GM23338 (cell line): ENCODE measurements at regions not wholly inside any gene's neighbourhood (a gene's known extent, or its start where the extent isn't known, plus 50 kb on each side); places are given as distances from the start of the nearest gene placed in this dataset.

ENCODE experiments used
- CREB1 ChIP-seq: fragments of 250-450 bp; sonication (Bioruptor Pico); IDR thresholded peaks from 2 replicates; pipeline ENCODE4 v1.5.0; 2020; ENCODE audit warnings: low read depth, mild to moderate bottlenecking, moderate library complexity
- EZH2 ChIP-seq: fragments of 200-600 bp; sonication (generic); IDR thresholded peaks from one replicate; pipeline ENCODE4 v1.8.0; 2017; ENCODE audit warnings: antibody characterized with exemption, mild to moderate bottlenecking, low read depth; ENCODE audit not compliant: unreplicated experiment
- JUNB ChIP-seq: IDR thresholded peaks from one replicate; pipeline ENCODE4 v1.6.1; 2016; ENCODE audit warnings: antibody characterized with exemption; ENCODE audit not compliant: unreplicated experiment
- POLR2AphosphoS5 ChIP-seq: IDR thresholded peaks from 2 replicates; pipeline ENCODE4 v1.6.1; 2016; ENCODE audit warnings: antibody characterized with exemption, low read depth
- TF ChIP-seq, protein P1 (sequence below), 2 experiments: fragments of 200-600 bp in 1 of 2; sonication (generic) in 1 of 2; conservative IDR thresholded peaks; 2 replicates each; pipeline versions ENCODE4 v1.5.1 to v1.6.1; 2016 to 2017; ENCODE audit warnings: antibody characterized with exemption in 2 of 2, low read depth in 2 of 2, mild to moderate bottlenecking in 2 of 2, moderate library complexity in 1 of 2

DNA sequence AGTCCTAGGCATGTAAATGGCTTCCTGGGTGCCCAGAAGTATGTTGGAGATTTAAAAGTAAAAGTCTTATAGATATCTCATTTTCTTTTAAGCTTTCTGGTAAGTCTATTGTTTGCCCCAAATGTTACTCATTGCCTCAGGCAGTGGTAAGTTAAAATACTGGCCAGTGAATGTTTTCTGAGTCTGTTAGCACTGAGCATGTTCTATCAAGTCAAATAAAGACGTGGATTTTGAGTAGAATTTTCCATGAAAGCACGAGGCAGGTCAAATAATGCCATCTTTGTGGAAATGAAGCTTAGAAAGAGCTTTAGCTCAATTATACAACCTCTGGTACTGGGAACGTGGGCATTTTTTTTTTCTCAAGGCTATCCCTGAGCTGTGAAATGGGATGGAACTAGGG, 651.3 kb upstream of the ACO1 start:
- TF ChIP-seq POLR2AphosphoS5 (no peak), EZH2 (no peak), CREB1 (no peak), JUNB (no peak)
- TF ChIP-seq, protein P1, sequence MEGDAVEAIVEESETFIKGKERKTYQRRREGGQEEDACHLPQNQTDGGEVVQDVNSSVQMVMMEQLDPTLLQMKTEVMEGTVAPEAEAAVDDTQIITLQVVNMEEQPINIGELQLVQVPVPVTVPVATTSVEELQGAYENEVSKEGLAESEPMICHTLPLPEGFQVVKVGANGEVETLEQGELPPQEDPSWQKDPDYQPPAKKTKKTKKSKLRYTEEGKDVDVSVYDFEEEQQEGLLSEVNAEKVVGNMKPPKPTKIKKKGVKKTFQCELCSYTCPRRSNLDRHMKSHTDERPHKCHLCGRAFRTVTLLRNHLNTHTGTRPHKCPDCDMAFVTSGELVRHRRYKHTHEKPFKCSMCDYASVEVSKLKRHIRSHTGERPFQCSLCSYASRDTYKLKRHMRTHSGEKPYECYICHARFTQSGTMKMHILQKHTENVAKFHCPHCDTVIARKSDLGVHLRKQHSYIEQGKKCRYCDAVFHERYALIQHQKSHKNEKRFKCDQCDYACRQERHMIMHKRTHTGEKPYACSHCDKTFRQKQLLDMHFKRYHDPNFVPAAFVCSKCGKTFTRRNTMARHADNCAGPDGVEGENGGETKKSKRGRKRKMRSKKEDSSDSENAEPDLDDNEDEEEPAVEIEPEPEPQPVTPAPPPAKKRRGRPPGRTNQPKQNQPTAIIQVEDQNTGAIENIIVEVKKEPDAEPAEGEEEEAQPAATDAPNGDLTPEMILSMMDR (conservative IDR thresholded peaks at IDR 0.05; ENCODE audit: low read depth in 2 of 2) = no peak
